SK-N-SH (cell line): ENCODE measurements at regions not wholly inside any gene's neighbourhood (a gene's known extent, or its start where the extent isn't known, plus 50 kb on each side); places are given as distances from the start of the nearest gene placed in this dataset.

ENCODE experiments used
- CTCF ChIA-PET: fragments of 300-600, 350-600 bp; formaldehyde crosslinking; extraction: SDS; loops from one replicate; lab custom pipeline; 2021; lab: Yijun Ruan, JAX
- POLR2A ChIA-PET: fragments of 350-600 bp; sonication (Branson Sonifier 250); formaldehyde crosslinking; extraction: SDS; loops from one replicate; lab custom pipeline; 2020; ENCODE audit warnings: antibody characterized with exemption, inconsistent platforms; lab: Yijun Ruan, JAX
- DNase-seq: peaks from one replicate; pipeline ENCODE4 v3.0.0; 2012
- H2AFZ ChIP-seq: fragments of 200-600 bp; sonication (generic); 2 replicates; pipeline ENCODE4 v1.8.1; 2016; ENCODE audit warnings: antibody characterized with exemption, mild to moderate bottlenecking, low read depth
- H3F3A ChIP-seq: fragments of 200-600 bp; sonication (generic); replicated peaks from 2 replicates; pipeline ENCODE3; 2016; ENCODE audit warnings: antibody characterized with exemption, mild to moderate bottlenecking; ENCODE audit not compliant: insufficient read depth
- H3K27ac ChIP-seq, 2 experiments: fragments of 200-500 bp in 1 of 2; fragments of 200-600 bp in 1 of 2; sonication (Bioruptor generic) in 1 of 2; sonication (generic), shearing (Covaris generic) in 1 of 2; 2 replicates each; pipeline versions ENCODE4 v1.5.1 to v1.6.1; 2014 to 2016; ENCODE audit warnings: low read depth in 2 of 2, inconsistent platforms in 1 of 2, low read length in 1 of 2, mild to moderate bottlenecking in 1 of 2, mixed read lengths in 1 of 2
- H3K27me3 ChIP-seq: fragments of 200-600 bp; sonication (generic), shearing (Covaris generic); 2 replicates; pipeline ENCODE4 v1.6.1; 2016; ENCODE audit warnings: mixed run types; ENCODE audit not compliant: insufficient read depth
- H3K36me3 ChIP-seq, 2 experiments: fragments of 200-500 bp in 1 of 2; fragments of 200-600 bp in 1 of 2; sonication (Bioruptor generic) in 1 of 2; sonication (generic) in 1 of 2; replicated peaks in 1 of 2; 2 replicates each; pipeline versions ENCODE3 to v1.5.1; 2014 to 2016; ENCODE audit warnings: low read length in 1 of 2, mild to moderate bottlenecking in 1 of 2; ENCODE audit not compliant: insufficient read depth in 2 of 2, control insufficient read depth in 1 of 2
- H3K4me1 ChIP-seq, 2 experiments: fragments of 200-500 bp in 1 of 2; fragments of 200-600 bp in 1 of 2; sonication (Bioruptor generic) in 1 of 2; sonication (generic), shearing (Covaris generic) in 1 of 2; 2 replicates each; pipeline versions ENCODE4 v1.5.1 to v1.6.1; 2014 to 2016; ENCODE audit warnings: low read depth in 1 of 2, low read length in 1 of 2, mixed run types in 1 of 2; ENCODE audit not compliant: insufficient read depth in 2 of 2, control insufficient read depth in 1 of 2
- H3K4me2 ChIP-seq: fragments of 200-600 bp; sonication (generic), shearing (Covaris generic); 2 replicates; pipeline ENCODE4 v1.6.1; 2017; ENCODE audit warnings: mixed run types
- H3K4me3 ChIP-seq, 2 experiments: fragments of 200-500 bp in 1 of 2; fragments of 200-600 bp in 1 of 2; sonication (Bioruptor generic) in 1 of 2; sonication (generic), shearing (Covaris generic) in 1 of 2; 2 replicates each; pipeline versions ENCODE4 v1.5.1 to v1.8.1; 2014 to 2016; ENCODE audit warnings: low read depth in 2 of 2, inconsistent platforms in 1 of 2, low read length in 1 of 2, mild to moderate bottlenecking in 1 of 2, mixed read lengths in 1 of 2, moderate library complexity in 1 of 2
- H3K79me2 ChIP-seq: fragments of 200-600 bp; sonication (generic); 2 replicates; pipeline ENCODE4 v1.8.1; 2017; ENCODE audit warnings: mild to moderate bottlenecking; ENCODE audit not compliant: insufficient read depth
- H3K9ac ChIP-seq: fragments of 200-600 bp; sonication (generic); 2 replicates; pipeline ENCODE4 v1.6.1; 2017; ENCODE audit warnings: mixed run types
- H3K9me2 ChIP-seq: fragments of 200-600 bp; sonication (generic); 2 replicates; pipeline ENCODE4 v1.6.1; 2017; ENCODE audit warnings: mixed run types
- H3K9me3 ChIP-seq: fragments of 200-600 bp; sonication (generic); 2 replicates; pipeline ENCODE4 v1.6.1; 2017; ENCODE audit warnings: mixed run types, mild to moderate bottlenecking, moderate library complexity
- H4K20me1 ChIP-seq: fragments of 200-600 bp; sonication (generic); 2 replicates; pipeline ENCODE4 v1.6.1; 2017; ENCODE audit warnings: mild to moderate bottlenecking, mixed run types; ENCODE audit not compliant: insufficient read depth
- EP300 ChIP-seq, 2 experiments: IDR thresholded peaks; 2 replicates each; pipeline versions ENCODE4 v1.4.0 to v1.6.1; 2012; ENCODE audit warnings: borderline replicate concordance in 1 of 2, low read depth in 1 of 2, low read length in 1 of 2
- FOXJ3 ChIP-seq: sonication (generic); formaldehyde crosslinking; IDR thresholded peaks from 2 replicates; pipeline ENCODE4 v1.5.1; 2020; ENCODE audit warnings: mild to moderate bottlenecking, missing genetic modification reagents
- FOXM1 ChIP-seq: IDR thresholded peaks from 2 replicates; pipeline ENCODE4 v1.4.0; 2012; ENCODE audit warnings: low read depth, mild to moderate bottlenecking
- GABPA ChIP-seq: IDR thresholded peaks from 2 replicates; pipeline ENCODE4 v1.4.0; 2012; ENCODE audit warnings: low read depth, mild to moderate bottlenecking
- MEF2A ChIP-seq: IDR thresholded peaks from 2 replicates; pipeline ENCODE4 v1.4.0; 2012; ENCODE audit warnings: low read depth, borderline replicate concordance
- NFIC ChIP-seq: IDR thresholded peaks from 2 replicates; pipeline ENCODE4 v1.4.0; 2012; ENCODE audit warnings: borderline replicate concordance
- NRF1 ChIP-seq: IDR thresholded peaks from 2 replicates; pipeline ENCODE4 v1.6.1; 2012; ENCODE audit warnings: low read depth, mild to moderate bottlenecking, low read length
- POLR2AphosphoS5 ChIP-seq: IDR thresholded peaks from 2 replicates; pipeline ENCODE4 v1.6.1; 2012; ENCODE audit warnings: low read depth, low read length
- RAD21 ChIP-seq: IDR thresholded peaks from 2 replicates; pipeline ENCODE4 v1.6.1; 2012; ENCODE audit warnings: mild to moderate bottlenecking, low read length
- RFX5 ChIP-seq: IDR thresholded peaks from 2 replicates; pipeline ENCODE4 v1.6.1; 2012; ENCODE audit warnings: mild to moderate bottlenecking, improper control_type of control experiment, low read length
- SIN3A ChIP-seq: IDR thresholded peaks from 2 replicates; pipeline ENCODE4 v1.6.1; 2012; ENCODE audit warnings: low read depth, mild to moderate bottlenecking, low read length, moderate library complexity, borderline replicate concordance
- TCF12 ChIP-seq: IDR thresholded peaks from 2 replicates; pipeline ENCODE4 v1.4.0; 2012
- YY1 ChIP-seq: IDR thresholded peaks from 2 replicates; pipeline ENCODE4 v1.4.0; 2012; ENCODE audit warnings: low read depth, mild to moderate bottlenecking
- WGBS: methylation state at CpG from one replicate; pipeline ENCODE4 v1.1.6; 2017; ENCODE audit warnings: low lambda C conversion rate; 5-methylcytosine and 5-hydroxymethylcytosine counted together
- TF ChIP-seq, protein P1 (sequence below): IDR thresholded peaks from 2 replicates; pipeline ENCODE4 v1.4.0; 2012; ENCODE audit warnings: low read depth, borderline replicate concordance
- TF ChIP-seq, protein P2 (sequence below): IDR thresholded peaks from 2 replicates; pipeline ENCODE4 v1.4.0; 2012; ENCODE audit warnings: low read depth

DNA sequence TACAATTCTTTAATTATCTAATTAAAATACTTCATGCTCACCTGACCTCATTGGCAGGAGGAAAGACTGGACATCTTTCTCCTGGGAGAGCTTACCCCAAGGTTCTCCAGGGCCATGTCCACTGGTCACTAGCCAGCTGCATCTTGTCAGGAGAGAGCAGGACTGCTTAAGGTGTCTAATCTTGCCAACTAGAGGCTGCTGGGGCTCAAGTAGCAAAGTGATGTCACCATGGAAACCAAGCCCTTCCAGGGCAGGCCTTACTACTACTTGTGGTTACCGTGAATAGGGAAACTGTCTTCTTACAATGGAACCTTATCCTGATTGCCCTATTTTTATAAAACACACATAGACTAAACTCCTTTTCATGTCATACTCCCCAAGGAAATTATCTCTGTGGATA lies 376.4 kb downstream of the SNAPC1 start:
- Histone ChIP-seq H3K27me3 (no peaks in the 10 kb centered on the region; the same call in 1 of the 2 replicates), H3K9ac (no peak overlapping the region), H3K36me3 (no peaks in the 10 kb centered on the region), H3K9me3 (no peaks in the 10 kb centered on the region), H3K4me1 (no peaks in the 10 kb centered on the region; a peak in 1 of 4 replicates), H4K20me1 (no peaks in the 10 kb centered on the region), H3K4me3 (no peak overlapping the region), H3K79me2 (no peaks in the 10 kb centered on the region), H3K27ac (no peak overlapping the region), H3K9me2 (no peaks in the 10 kb centered on the region), H3F3A (no peaks in the 10 kb centered on the region), H3K4me2 (no peak overlapping the region), H2AFZ (no peak overlapping the region)
- ChIA-PET CTCF (interaction anchor here (1.0 to 2.7 kb wide), 2 partner anchors 11 to 12 kb away, joined by 3 to 8 read pairs; no protein-coding TSS in a partner anchor), POLR2A (no interaction called here)
- WGBS, result 32% methylated on average over 1 of the region's 1 CpG
- TF ChIP-seq, protein P1, sequence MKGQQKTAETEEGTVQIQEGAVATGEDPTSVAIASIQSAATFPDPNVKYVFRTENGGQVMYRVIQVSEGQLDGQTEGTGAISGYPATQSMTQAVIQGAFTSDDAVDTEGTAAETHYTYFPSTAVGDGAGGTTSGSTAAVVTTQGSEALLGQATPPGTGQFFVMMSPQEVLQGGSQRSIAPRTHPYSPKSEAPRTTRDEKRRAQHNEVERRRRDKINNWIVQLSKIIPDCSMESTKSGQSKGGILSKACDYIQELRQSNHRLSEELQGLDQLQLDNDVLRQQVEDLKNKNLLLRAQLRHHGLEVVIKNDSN, result no peak
- DNase-seq, result no peak

DNA sequence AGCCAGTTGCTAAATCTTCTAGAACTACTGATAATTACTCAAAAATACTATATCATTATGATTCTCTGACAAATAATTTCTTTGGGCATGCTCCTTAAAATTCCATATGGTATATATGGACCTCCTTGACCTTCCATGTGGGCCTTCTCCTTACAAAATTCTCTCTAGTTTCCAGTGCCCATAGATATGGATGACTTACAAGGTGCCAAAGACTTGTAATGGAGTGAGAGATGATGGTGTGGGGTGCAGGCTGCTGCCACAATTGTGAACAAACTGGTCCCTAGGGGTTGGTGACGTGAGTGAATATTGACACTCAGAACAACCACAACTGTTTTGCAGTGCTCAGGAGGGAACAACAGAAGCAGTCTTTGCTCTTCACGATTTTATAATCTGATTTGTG lies 378.9 kb downstream of the SNAPC1 start:
- ChIA-PET CTCF (no interaction called here), POLR2A (no interaction called here)
- Histone ChIP-seq H2AFZ (no peak overlapping the region), H3K27ac (no peak overlapping the region), H3K36me3 (no peaks in the 10 kb centered on the region), H3K4me1 (no peaks in the 10 kb centered on the region; a peak in 1 of 4 replicates), H3K27me3 (no peaks in the 10 kb centered on the region; the same call in 1 of the 2 replicates), H3K4me3 (no peak overlapping the region), H3K4me2 (no peak overlapping the region), H4K20me1 (no peaks in the 10 kb centered on the region), H3K9ac (no peak overlapping the region), H3K79me2 (no peaks in the 10 kb centered on the region), H3K9me3 (no peaks in the 10 kb centered on the region), H3K9me2 (no peaks in the 10 kb centered on the region), H3F3A (no peaks in the 10 kb centered on the region)
- 31% methylated on average over 2 of the region's 2 CpGs for WGBS
- no peak for DNase-seq
- TF ChIP-seq EP300 (IDR thresholded peaks at IDR 0.05; ENCODE audit: borderline replicate concordance in 1 of 2, low read depth in 1 of 2, low read length in 1 of 2) (no peak), NRF1 (no peak), GABPA (no peak), TCF12 (no peak), FOXJ3 (CRISPR knock-in tag) (no peak), YY1 (no peak), RAD21 (no peak), MEF2A (no peak), SIN3A (no peak)
- TF ChIP-seq, protein P2, sequence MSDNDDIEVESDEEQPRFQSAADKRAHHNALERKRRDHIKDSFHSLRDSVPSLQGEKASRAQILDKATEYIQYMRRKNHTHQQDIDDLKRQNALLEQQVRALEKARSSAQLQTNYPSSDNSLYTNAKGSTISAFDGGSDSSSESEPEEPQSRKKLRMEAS, result no peak

DNA sequence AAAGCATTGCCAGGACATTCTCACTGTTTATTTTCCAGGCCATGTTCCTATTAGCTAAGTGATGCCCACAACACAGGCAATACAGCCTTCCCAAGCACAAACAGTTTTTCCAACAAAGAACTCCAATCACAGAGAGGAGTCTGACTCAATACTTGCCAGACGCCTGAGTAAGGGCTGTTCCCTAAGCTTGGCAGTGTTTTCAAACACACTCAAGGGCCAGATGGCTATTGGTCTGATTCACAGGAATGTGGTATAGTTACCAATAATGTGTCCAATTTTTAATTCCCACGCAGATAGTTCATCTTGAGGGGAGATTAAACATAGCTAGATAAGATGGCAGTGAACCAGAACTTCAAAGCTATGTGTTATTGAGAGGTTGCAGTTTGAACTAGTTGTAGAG lies 381.0 kb downstream of the SNAPC1 start:
- no peaks in the 10 kb centered on the region for H3K79me2 ChIP-seq
- no peak overlapping the region for H3K4me3 ChIP-seq
- H3K4me2 ChIP-seq, result no peak overlapping the region
- POLR2A ChIA-PET, result no interaction called here
- DNase-seq, result no peak
- no peaks in the 10 kb centered on the region for H4K20me1 ChIP-seq
- no peaks in the 10 kb centered on the region for H3F3A ChIP-seq
- no peak overlapping the region for H3K27ac ChIP-seq
- WGBS, result 7% methylated on average over 2 of the region's 2 CpGs
- no peaks in the 10 kb centered on the region; a peak in 1 of 4 replicates for H3K4me1 ChIP-seq
- no peak overlapping the region for H2AFZ ChIP-seq
- CTCF ChIA-PET, result interaction anchor here (0.9 to 2.0 kb wide), 4 partner anchors 16 to 253 kb away, joined by 3 to 7 read pairs (median 4); no protein-coding TSS in a partner anchor
- H3K9me2 ChIP-seq, result no peaks in the 10 kb centered on the region
- no peaks in the 10 kb centered on the region for H3K9me3 ChIP-seq
- TF ChIP-seq RFX5 (no peak), GABPA (no peak), NFIC (no peak), POLR2AphosphoS5 (no peak), FOXM1 (no peak)
- no peaks in the 10 kb centered on the region for H3K36me3 ChIP-seq
- no peak overlapping the region for H3K9ac ChIP-seq
- H3K27me3 ChIP-seq, result no peaks in the 10 kb centered on the region; the same call in 1 of the 2 replicates
